ENCODE measurements at regions not wholly inside any gene's neighbourhood (a gene's known extent, or its start where the extent isn't known, plus 50 kb on each side); places are given as distances from the start of the nearest gene placed in this dataset.

GRCh38 chr14:94685681-94686485, 73.7 kb downstream of the SERPINA3 start:
- H3K9me3 ChIP-seq, result no peaks in the 10 kb centered on the region
- no peaks in the 10 kb centered on the region for H3K36me3 ChIP-seq
- H3K4me3 ChIP-seq, result no peak overlapping the region
- H3K4me1 ChIP-seq, result peaks cover 0 to 10% (median 8%) of the 10 kb centered on the region in 4 donors
- WGBS, 2 donors, result 86 to 87% methylated on average over 9 of the region's 9 CpGs
- no peaks in the 10 kb centered on the region for H3K27me3 ChIP-seq
- TF ChIP-seq EP300 (IDR thresholded peaks at IDR 0.05) (no peak), POLR2AphosphoS5 (IDR thresholded peaks at IDR 0.05) (no peak), CTCF (IDR thresholded peaks at IDR 0.05) (no peak), POLR2A (IDR thresholded peaks at IDR 0.05) (no peak)
- no peak overlapping the region for H3K27ac ChIP-seq
- intact Hi-C loops (cut with DNase I), result no loop called here
- DNase-seq, result peak; percentile 59

GRCh38 chr14:94685166-94685581, 73.0 kb downstream of the SERPINA3 start:
- Histone ChIP-seq H3K4me1 (peaks cover 0 to 10% (median 9%) of the 10 kb centered on the region in 4 donors), H3K4me3 (no peak overlapping the region), H3K36me3 (no peaks in the 10 kb centered on the region), H3K9me3 (no peaks in the 10 kb centered on the region), H3K27me3 (no peaks in the 10 kb centered on the region), H3K27ac (no peak overlapping the region)
- 72 to 81% methylated on average over 7 of the region's 7 CpGs for WGBS, 2 donors
- TF ChIP-seq POLR2A (IDR thresholded peaks at IDR 0.05) (no peak), EP300 (IDR thresholded peaks at IDR 0.05) (no peak), POLR2AphosphoS5 (IDR thresholded peaks at IDR 0.05) (no peak), CTCF (IDR thresholded peaks at IDR 0.05) (no peak)
- intact Hi-C loops (cut with DNase I), result no loop called here
- DNase-seq, result peak; percentile 48

- TF ChIP-seq EP300 (IDR thresholded peaks at IDR 0.05) (no peak), POLR2AphosphoS5 (IDR thresholded peaks at IDR 0.05) (no peak), POLR2A (IDR thresholded peaks at IDR 0.05) (no peak), CTCF (IDR thresholded peaks at IDR 0.05) (no peak)
- peak; percentile 13 for DNase-seq
- 90 to 91% methylated on average over 5 of the region's 5 CpGs for WGBS, 2 donors
Observed at GRCh38 chr14:94682736-94683135, 70.5 kb downstream of the SERPINA3 start.

DNA sequence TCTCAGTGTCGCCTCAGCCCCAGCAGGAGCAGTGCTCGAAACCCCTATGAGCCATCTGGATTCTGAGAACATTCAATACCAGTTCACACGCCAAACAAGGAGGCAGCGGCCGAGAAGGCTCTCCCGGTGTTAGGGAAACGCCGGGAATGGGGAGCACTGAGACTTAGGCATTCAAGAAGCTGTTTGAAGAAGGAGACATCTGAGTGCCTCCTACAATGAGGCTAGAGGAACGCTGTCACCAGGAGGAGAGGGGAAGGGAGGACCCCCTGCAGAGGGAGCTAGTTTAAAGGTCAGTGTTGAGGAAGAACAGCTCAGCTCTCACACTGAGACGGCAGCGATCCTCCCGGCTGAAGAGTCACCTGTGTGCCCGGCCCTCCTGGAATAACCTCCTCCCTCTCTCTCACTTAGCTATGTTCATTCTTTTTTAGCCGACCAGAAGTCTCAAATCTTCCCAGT, 69.9 kb downstream of the SERPINA3 start:
- DNase-seq, result peak; percentile 36
- Histone ChIP-seq H3K4me1 (peaks cover 0 to 3% (median 0%) of the 10 kb centered on the region in 4 donors), H3K36me3 (no peaks in the 10 kb centered on the region), H3K27ac (no peak overlapping the region), H3K4me3 (no peak overlapping the region), H3K27me3 (no peaks in the 10 kb centered on the region), H3K9me3 (no peaks in the 10 kb centered on the region)
- TF ChIP-seq EP300 (IDR thresholded peaks at IDR 0.05) (no peak), CTCF (IDR thresholded peaks at IDR 0.05) (no peak), POLR2AphosphoS5 (IDR thresholded peaks at IDR 0.05) (no peak), POLR2A (IDR thresholded peaks at IDR 0.05) (no peak)
- 69 to 76% methylated on average over 14 of the region's 14 CpGs for WGBS, 2 donors
- intact Hi-C loops (cut with DNase I), result no loop called here

More at GRCh38 chr14:94682736-94683135, 70.5 kb downstream of the SERPINA3 start:
- intact Hi-C loops (cut with DNase I), result no loop called here
- Histone ChIP-seq H3K4me3 (no peak overlapping the region), H3K36me3 (no peaks in the 10 kb centered on the region), H3K27me3 (no peaks in the 10 kb centered on the region), H3K4me1 (peaks cover 0 to 3% (median 0%) of the 10 kb centered on the region in 4 donors), H3K27ac (no peak overlapping the region), H3K9me3 (no peaks in the 10 kb centered on the region)
